NB4 (cell line): ENCODE measurements at regions not wholly inside any gene's neighbourhood (a gene's known extent, or its start where the extent isn't known, plus 50 kb on each side); places are given as distances from the start of the nearest gene placed in this dataset.

Source experiments
- DNase-seq: peaks from one replicate; pipeline ENCODE4 v3.0.0; 2010; ENCODE audit warnings: low read depth
- H3K4me3 ChIP-seq: one replicate; pipeline ENCODE4 v1.5.1; 2011; ENCODE audit warnings: mild to moderate bottlenecking, low read depth, low read length, moderate library complexity
- CTCF ChIP-seq: IDR thresholded peaks from one replicate; pipeline ENCODE4 v1.5.1; 2012; ENCODE audit warnings: low read depth, low read length
- MAX ChIP-seq: IDR thresholded peaks from 2 replicates; pipeline ENCODE4 v1.6.1; 2011; ENCODE audit warnings: low read depth, low read length
- MYC ChIP-seq: IDR thresholded peaks from 2 replicates; pipeline ENCODE4 v1.6.1; 2011; ENCODE audit warnings: low read depth, low read length
- POLR2A ChIP-seq: IDR thresholded peaks from 2 replicates; pipeline ENCODE4 v1.6.1; 2011; ENCODE audit warnings: mild to moderate bottlenecking; ENCODE audit not compliant: insufficient read length; ENCODE audit errors: extremely low read depth

GRCh38 chr15:39144051-39144450, 436.8 kb upstream of the THBS1 start:
- DNase-seq = no peak
- TF ChIP-seq POLR2A (no peak), MYC (no peak), CTCF (no peak), MAX (no peak)
- H3K4me3 ChIP-seq = no peak overlapping the region

GRCh38 chr15:39144613-39145499, 436.0 kb upstream of the THBS1 start:
- no peak overlapping the region for H3K4me3 ChIP-seq
- TF ChIP-seq POLR2A (no peak), MYC (no peak), MAX (no peak), CTCF (no peak)
- DNase-seq = no peak

- DNase-seq = no peak
- TF ChIP-seq MYC (no peak), MAX (no peak), CTCF (no peak), POLR2A (no peak)
Observed at GRCh38 chr15:39145854-39146625, 434.8 kb upstream of the THBS1 start.

GRCh38 chr15:39149636-39150150, 431.2 kb upstream of the THBS1 start:
- no peak overlapping the region for H3K4me3 ChIP-seq
- no peak for DNase-seq
- TF ChIP-seq MYC = no peak
- no peak for TF ChIP-seq MAX
- no peak for TF ChIP-seq POLR2A
- TF ChIP-seq CTCF = no peak

More at GRCh38 chr15:39145854-39146625, 434.8 kb upstream of the THBS1 start:
- H3K4me3 ChIP-seq = no peak overlapping the region

GRCh38 chr15:39151545-39151944, 429.3 kb upstream of the THBS1 start:
- no peak for TF ChIP-seq MAX
- TF ChIP-seq MYC = no peak
- TF ChIP-seq CTCF = no peak
- TF ChIP-seq POLR2A = no peak
- no peak overlapping the region for H3K4me3 ChIP-seq
- DNase-seq = no peak
